Neural cell (in vitro differentiated cells): ENCODE measurements at regions not wholly inside any gene's neighbourhood (a gene's known extent, or its start where the extent isn't known, plus 50 kb on each side); places are given as distances from the start of the nearest gene placed in this dataset.

ENCODE experiments used
- H2AFZ ChIP-seq: fragments of 200-600, 300-800 bp; sonication (generic), shearing (Covaris generic); 2 replicates; pipeline ENCODE4 v1.6.0; 2014; ENCODE audit warnings: low read depth, mild to moderate bottlenecking, antibody characterized with exemption, low read length, moderate library complexity
- H3F3A ChIP-seq: fragments of 200-600 bp; shearing (Covaris generic); 2 replicates; pipeline ENCODE4 v1.6.1; 2016; ENCODE audit warnings: mild to moderate bottlenecking, moderate library complexity, mixed read lengths, antibody characterized with exemption, low read length; ENCODE audit not compliant: insufficient read depth, poor library complexity, severe bottlenecking
- H3K27ac ChIP-seq: fragments of 200-600, 300-800 bp; sonication (generic), shearing (Covaris generic); 2 replicates; pipeline ENCODE4 v1.5.1; 2014; ENCODE audit warnings: mild to moderate bottlenecking, low read length, moderate library complexity
- H3K27me3 ChIP-seq: fragments of 300-800, 200-600 bp; sonication (generic), shearing (Covaris generic); 2 replicates; pipeline ENCODE4 v1.6.0; 2014; ENCODE audit warnings: mild to moderate bottlenecking, low read depth, low read length, moderate library complexity; ENCODE audit not compliant: insufficient read depth
- H3K36me3 ChIP-seq: fragments of 300-800, 200-600 bp; sonication (generic), shearing (Covaris generic); 2 replicates; pipeline ENCODE4 v1.5.1; 2014; ENCODE audit warnings: mild to moderate bottlenecking, antibody characterized with exemption, low read length, moderate library complexity; ENCODE audit not compliant: insufficient read depth
- H3K4me2 ChIP-seq: fragments of 300-800, 200-600 bp; sonication (generic), shearing (Covaris generic); 2 replicates; pipeline ENCODE4 v1.6.0; 2014; ENCODE audit warnings: mild to moderate bottlenecking, low read length
- H3K4me3 ChIP-seq: fragments of 300-800, 200-600 bp; sonication (generic), shearing (Covaris generic); 2 replicates; pipeline ENCODE4 v1.5.1; 2014; ENCODE audit warnings: mild to moderate bottlenecking, low read length, moderate library complexity
- H3K79me2 ChIP-seq: fragments of 200-600 bp; shearing (Covaris generic); replicated peaks from 2 replicates; pipeline ENCODE4 v1.6.0; 2014; ENCODE audit warnings: mild to moderate bottlenecking, low read length, moderate library complexity; ENCODE audit not compliant: insufficient read depth
- H3K9ac ChIP-seq: fragments of 300-800, 200-600 bp; sonication (generic), shearing (Covaris generic); 2 replicates; pipeline ENCODE4 v1.6.1; 2016; ENCODE audit warnings: mild to moderate bottlenecking, low read length, mixed read lengths
- H3K9me2 ChIP-seq: fragments of 200-600 bp; shearing (Covaris generic); 2 replicates; pipeline ENCODE4 v1.6.1; 2016; ENCODE audit warnings: mild to moderate bottlenecking, low read length, mixed read lengths; ENCODE audit not compliant: insufficient read depth
- H3K9me3 ChIP-seq: fragments of 200-600, 300-800 bp; sonication (generic), shearing (Covaris generic); 2 replicates; pipeline ENCODE4 v1.6.1; 2016; ENCODE audit warnings: mild to moderate bottlenecking, mixed run types, low read length, moderate library complexity, mixed read lengths
- H4K20me1 ChIP-seq: fragments of 200-600 bp; shearing (Covaris generic); 2 replicates; pipeline ENCODE4 v1.6.1; 2016; ENCODE audit warnings: mild to moderate bottlenecking, mixed run types; ENCODE audit not compliant: insufficient read depth
- EP300 ChIP-seq: fragments of 450-650 bp; conservative IDR thresholded peaks from 2 replicates; pipeline ENCODE4 v1.6.1; 2014; ENCODE audit warnings: antibody characterized with exemption, mild to moderate bottlenecking, moderate library complexity; ENCODE audit not compliant: poor library complexity, severe bottlenecking
- EZH2 ChIP-seq: fragments of 200-600, 300-800 bp; shearing (Covaris generic), sonication (generic); IDR thresholded peaks from 2 replicates; pipeline ENCODE4 v1.6.1; 2014; ENCODE audit warnings: antibody characterized with exemption, low read length, borderline replicate concordance, mild to moderate bottlenecking; ENCODE audit not compliant: insufficient read depth, poor library complexity, severe bottlenecking
- MXI1 ChIP-seq: fragments of 450-650 bp; conservative IDR thresholded peaks from 2 replicates; pipeline ENCODE4 v1.6.1; 2014; ENCODE audit warnings: antibody characterized with exemption, mild to moderate bottlenecking; ENCODE audit not compliant: poor library complexity, severe bottlenecking
- POLR2AphosphoS5 ChIP-seq: IDR thresholded peaks from 2 replicates; pipeline ENCODE4 v1.6.1; 2012
- RAD21 ChIP-seq: fragments of 450-650 bp; conservative IDR thresholded peaks from 2 replicates; pipeline ENCODE4 v1.6.1; 2014; ENCODE audit warnings: antibody characterized with exemption, mild to moderate bottlenecking, moderate library complexity
- SMC3 ChIP-seq: fragments of 450-650 bp; conservative IDR thresholded peaks from 2 replicates; pipeline ENCODE4 v1.6.1; 2014; ENCODE audit warnings: antibody characterized with exemption, mild to moderate bottlenecking, moderate library complexity; ENCODE audit not compliant: poor library complexity
- TF ChIP-seq, protein P1 (sequence below): fragments of 450-650 bp; IDR thresholded peaks from 2 replicates; pipeline ENCODE4 v1.5.1; 2014; ENCODE audit warnings: antibody characterized with exemption, mild to moderate bottlenecking, moderate library complexity; ENCODE audit not compliant: poor library complexity, severe bottlenecking
- TF ChIP-seq, protein P2 (sequence below): IDR thresholded peaks from 2 replicates; pipeline ENCODE4 v1.6.1; 2012; ENCODE audit warnings: borderline replicate concordance

DNA sequence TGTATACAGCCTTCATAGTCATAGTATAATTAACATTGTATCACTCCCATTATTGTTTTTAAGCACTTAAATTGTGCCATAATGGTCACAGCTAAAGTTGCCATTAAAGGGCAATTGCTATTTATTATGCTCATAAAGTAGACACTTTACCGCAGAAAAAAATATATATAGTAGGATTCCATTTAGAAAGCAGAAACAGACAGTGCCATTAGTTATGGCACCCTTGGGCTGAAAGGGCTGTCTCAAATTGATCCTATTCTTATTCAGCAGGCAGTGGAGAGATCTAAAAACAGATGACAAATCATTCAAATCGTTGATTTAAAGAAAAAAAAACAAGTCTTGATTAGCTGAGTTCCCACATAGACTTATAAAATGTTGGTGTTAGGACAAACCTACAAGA lies 514.2 kb upstream of the ROBO2 start:
- H3K27me3 ChIP-seq: no peaks in the 10 kb centered on the region
- H3K9me2 ChIP-seq: no peaks in the 10 kb centered on the region

DNA sequence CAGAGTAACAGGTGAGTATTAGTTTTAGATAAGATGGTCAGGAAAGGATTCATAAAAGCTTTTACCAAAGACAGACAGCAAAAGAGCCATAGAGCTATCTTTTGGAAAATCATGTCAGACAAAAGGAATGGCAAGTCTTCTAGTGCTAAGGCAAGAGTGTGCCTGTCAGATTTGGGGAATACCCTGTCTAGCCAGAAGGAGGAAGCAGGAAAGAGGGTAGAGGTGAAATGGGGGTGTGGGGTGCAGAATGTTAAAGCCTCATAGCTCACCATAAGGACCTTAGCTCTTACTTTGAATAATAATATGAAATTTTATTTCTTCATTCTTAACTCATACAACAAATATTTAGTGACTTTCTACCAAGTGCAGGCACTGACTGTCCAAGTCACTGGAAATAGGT lies 512.1 kb upstream of the ROBO2 start:
- no peak overlapping the region for H3K27ac ChIP-seq
- no peak overlapping the region for H2AFZ ChIP-seq
- TF ChIP-seq, protein P1, sequence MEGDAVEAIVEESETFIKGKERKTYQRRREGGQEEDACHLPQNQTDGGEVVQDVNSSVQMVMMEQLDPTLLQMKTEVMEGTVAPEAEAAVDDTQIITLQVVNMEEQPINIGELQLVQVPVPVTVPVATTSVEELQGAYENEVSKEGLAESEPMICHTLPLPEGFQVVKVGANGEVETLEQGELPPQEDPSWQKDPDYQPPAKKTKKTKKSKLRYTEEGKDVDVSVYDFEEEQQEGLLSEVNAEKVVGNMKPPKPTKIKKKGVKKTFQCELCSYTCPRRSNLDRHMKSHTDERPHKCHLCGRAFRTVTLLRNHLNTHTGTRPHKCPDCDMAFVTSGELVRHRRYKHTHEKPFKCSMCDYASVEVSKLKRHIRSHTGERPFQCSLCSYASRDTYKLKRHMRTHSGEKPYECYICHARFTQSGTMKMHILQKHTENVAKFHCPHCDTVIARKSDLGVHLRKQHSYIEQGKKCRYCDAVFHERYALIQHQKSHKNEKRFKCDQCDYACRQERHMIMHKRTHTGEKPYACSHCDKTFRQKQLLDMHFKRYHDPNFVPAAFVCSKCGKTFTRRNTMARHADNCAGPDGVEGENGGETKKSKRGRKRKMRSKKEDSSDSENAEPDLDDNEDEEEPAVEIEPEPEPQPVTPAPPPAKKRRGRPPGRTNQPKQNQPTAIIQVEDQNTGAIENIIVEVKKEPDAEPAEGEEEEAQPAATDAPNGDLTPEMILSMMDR: no peak
- TF ChIP-seq, protein P2, sequence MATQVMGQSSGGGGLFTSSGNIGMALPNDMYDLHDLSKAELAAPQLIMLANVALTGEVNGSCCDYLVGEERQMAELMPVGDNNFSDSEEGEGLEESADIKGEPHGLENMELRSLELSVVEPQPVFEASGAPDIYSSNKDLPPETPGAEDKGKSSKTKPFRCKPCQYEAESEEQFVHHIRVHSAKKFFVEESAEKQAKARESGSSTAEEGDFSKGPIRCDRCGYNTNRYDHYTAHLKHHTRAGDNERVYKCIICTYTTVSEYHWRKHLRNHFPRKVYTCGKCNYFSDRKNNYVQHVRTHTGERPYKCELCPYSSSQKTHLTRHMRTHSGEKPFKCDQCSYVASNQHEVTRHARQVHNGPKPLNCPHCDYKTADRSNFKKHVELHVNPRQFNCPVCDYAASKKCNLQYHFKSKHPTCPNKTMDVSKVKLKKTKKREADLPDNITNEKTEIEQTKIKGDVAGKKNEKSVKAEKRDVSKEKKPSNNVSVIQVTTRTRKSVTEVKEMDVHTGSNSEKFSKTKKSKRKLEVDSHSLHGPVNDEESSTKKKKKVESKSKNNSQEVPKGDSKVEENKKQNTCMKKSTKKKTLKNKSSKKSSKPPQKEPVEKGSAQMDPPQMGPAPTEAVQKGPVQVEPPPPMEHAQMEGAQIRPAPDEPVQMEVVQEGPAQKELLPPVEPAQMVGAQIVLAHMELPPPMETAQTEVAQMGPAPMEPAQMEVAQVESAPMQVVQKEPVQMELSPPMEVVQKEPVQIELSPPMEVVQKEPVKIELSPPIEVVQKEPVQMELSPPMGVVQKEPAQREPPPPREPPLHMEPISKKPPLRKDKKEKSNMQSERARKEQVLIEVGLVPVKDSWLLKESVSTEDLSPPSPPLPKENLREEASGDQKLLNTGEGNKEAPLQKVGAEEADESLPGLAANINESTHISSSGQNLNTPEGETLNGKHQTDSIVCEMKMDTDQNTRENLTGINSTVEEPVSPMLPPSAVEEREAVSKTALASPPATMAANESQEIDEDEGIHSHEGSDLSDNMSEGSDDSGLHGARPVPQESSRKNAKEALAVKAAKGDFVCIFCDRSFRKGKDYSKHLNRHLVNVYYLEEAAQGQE: no peak
- H3K9me3 ChIP-seq: no peaks in the 10 kb centered on the region
- no peak overlapping the region for H3K4me3 ChIP-seq
- no peaks in the 10 kb centered on the region for H4K20me1 ChIP-seq
- no peaks in the 10 kb centered on the region for H3K79me2 ChIP-seq
- H3K4me2 ChIP-seq: no peak overlapping the region
- no peaks in the 10 kb centered on the region for H3K9me2 ChIP-seq
- no peaks in the 10 kb centered on the region for H3K27me3 ChIP-seq
- H3K36me3 ChIP-seq: no peaks in the 10 kb centered on the region
- peaks cover 6% of the 10 kb centered on the region for H3F3A ChIP-seq
- no peak overlapping the region for H3K9ac ChIP-seq

More for the DNA sequence above, 514.2 kb upstream of the ROBO2 start:
- Histone ChIP-seq H2AFZ (no peak overlapping the region), H4K20me1 (no peaks in the 10 kb centered on the region), H3K9me3 (no peaks in the 10 kb centered on the region), H3K4me2 (no peak overlapping the region), H3F3A (no peaks in the 10 kb centered on the region), H3K9ac (no peak overlapping the region), H3K36me3 (no peaks in the 10 kb centered on the region), H3K27ac (no peak overlapping the region), H3K79me2 (no peaks in the 10 kb centered on the region), H3K4me3 (no peak overlapping the region)
- TF ChIP-seq RAD21: no peak
- no peak for TF ChIP-seq EP300
- TF ChIP-seq, protein P1: no peak
- TF ChIP-seq SMC3: no peak
- TF ChIP-seq MXI1: no peak
- TF ChIP-seq EZH2: no peak
- TF ChIP-seq POLR2AphosphoS5: no peak
